GM08714 (cell line): ENCODE measurements at regions not wholly inside any gene's neighbourhood (a gene's known extent, or its start where the extent isn't known, plus 50 kb on each side); places are given as distances from the start of the nearest gene placed in this dataset.

Experiments used
- H3K4me3 ChIP-seq: fragments of 200-500 bp; sonication (Bioruptor generic); 2 replicates; pipeline ENCODE4 v1.5.1; 2014; ENCODE audit warnings: mild to moderate bottlenecking, low read length, inconsistent platforms
- ZNF274 ChIP-seq: IDR thresholded peaks from 2 replicates; pipeline ENCODE4 v1.6.1; 2012; ENCODE audit warnings: mild to moderate bottlenecking, low read depth, low read length

- no peak for TF ChIP-seq ZNF274
- H3K4me3 ChIP-seq, result no peak overlapping the region
Observed at GRCh38 chr3:35549690-35550089, 89.6 kb upstream of the ARPP21 start.

GRCh38 chr3:35562141-35562540 lies 77.2 kb upstream of the ARPP21 start:
- no peak overlapping the region for H3K4me3 ChIP-seq
- TF ChIP-seq ZNF274, result no peak

- TF ChIP-seq ZNF274, result no peak
- no peak overlapping the region for H3K4me3 ChIP-seq
Observed at GRCh38 chr3:35565048-35565447, 74.3 kb upstream of the ARPP21 start.
